MM.1S (cell line): ENCODE measurements at regions not wholly inside any gene's neighbourhood (a gene's known extent, or its start where the extent isn't known, plus 50 kb on each side); places are given as distances from the start of the nearest gene placed in this dataset.

Source experiments
- CTCF ChIP-seq: fragments of 300-600 bp; sonication (generic); IDR thresholded peaks from 2 replicates; pipeline ENCODE4 v1.5.1; 2016; ENCODE audit warnings: antibody characterized with exemption, low read length, mixed read lengths
- EZH2 ChIP-seq: fragments of 300-600 bp; sonication (generic); optimal IDR thresholded peaks from 2 replicates; pipeline ENCODE3; 2017; ENCODE audit warnings: low read depth, mild to moderate bottlenecking, antibody characterized with exemption, low read length, mixed read lengths

GRCh38 chr18:30208546-30208945 is 834.0 kb downstream of the DSC3 start:
- TF ChIP-seq EZH2 (no peak), CTCF (no peak)
